Stimulated activated CD8-positive, alpha-beta memory T cell treated with anti-CD3 and anti-CD28 coated beads, Interleukin-4, amount 100 ng/mL, for 4 hours (primary cell): ENCODE measurements at regions not wholly inside any gene's neighbourhood (a gene's known extent, or its start where the extent isn't known, plus 50 kb on each side); places are given as distances from the start of the nearest gene placed in this dataset.

Experiments used
- DNase-seq, 2 donors: peaks; one replicate each; pipeline ENCODE4 v3.0.0-alpha.2; 2020; ENCODE audit warnings: low read depth in 2 of 2, low spot score in 1 of 2

DNA sequence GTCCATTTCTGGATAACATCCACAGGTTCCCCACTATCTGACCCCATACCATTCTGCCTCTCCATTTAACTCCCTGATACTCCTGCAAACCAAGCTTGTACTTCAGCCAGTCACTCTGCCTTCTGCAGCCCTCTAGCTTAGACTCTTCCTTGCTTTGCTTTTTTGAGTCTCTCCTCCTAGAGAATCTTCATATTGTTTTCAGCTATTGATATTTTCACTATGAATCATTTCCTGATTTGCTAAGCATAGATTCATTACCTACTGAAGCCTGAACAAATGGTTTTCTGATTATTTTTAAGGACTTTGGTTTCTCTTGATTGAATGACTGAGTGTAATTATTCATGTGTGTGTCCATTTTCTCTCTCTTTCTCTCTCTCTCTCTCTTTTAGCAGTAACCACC is 2102.3 kb upstream of the CELF4 start:
- no peak for DNase-seq

DNA sequence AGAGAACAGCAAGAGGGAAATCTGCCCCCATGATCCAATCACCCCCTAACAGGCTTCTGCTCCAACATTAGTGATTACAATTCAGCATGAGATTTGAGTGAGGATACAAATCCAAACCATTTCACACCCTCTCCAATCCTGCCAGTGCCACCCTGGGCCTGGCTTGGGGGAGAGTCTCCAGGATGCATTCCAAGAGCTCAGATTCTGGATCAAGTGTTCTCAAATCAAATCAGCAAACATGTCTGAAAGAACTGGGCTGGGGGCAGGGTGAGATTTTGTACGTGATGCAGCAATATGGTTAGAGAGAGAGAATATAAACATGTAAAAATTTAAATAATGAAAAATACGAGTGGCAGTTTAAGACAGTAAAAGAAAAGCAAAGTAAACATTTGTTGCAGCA is 2100.9 kb upstream of the CELF4 start:
- DNase-seq: no peak

DNA sequence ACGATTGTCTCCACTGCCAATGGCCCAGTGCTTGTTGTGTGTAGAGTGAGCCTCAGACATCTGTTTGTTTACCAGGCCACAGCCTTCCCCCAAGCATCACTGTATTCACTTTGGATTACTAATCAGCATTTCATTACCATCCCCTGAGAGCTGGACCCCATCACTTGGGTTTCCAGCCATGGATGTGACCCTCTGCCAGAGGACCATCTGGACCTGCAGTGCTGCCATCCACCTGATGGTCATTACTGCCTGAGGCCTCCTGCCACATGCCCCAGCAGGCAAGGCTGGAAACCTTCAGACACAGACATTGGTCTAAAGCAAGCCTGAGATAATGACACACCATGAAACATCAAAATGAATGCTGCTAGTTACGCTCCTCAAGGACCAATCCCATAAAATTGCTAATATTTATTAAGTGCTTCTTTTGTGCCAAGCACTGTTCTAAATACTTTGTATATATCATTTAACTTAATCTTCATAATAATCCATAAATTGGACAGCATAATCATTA is 2096.3 kb upstream of the CELF4 start:
- DNase-seq: no peak

DNA sequence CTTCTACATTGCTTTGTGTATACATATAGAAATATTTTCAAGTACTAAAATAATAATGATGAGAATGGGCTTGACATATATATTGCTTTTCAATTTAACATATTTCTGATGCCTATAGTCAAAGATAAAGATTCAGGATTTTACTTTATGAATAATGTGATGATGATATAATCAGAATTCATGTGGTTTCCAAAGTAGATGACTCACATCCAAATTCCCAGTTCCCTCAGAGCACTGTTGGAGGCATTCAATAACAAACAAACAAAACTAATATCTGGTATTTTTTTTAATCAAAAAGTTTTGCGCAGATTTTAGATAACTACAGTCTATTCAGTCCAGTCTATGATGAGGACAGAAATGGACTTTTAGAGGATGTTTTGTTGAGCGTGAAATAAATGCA is 2094.5 kb upstream of the CELF4 start:
- no peak for DNase-seq

DNA sequence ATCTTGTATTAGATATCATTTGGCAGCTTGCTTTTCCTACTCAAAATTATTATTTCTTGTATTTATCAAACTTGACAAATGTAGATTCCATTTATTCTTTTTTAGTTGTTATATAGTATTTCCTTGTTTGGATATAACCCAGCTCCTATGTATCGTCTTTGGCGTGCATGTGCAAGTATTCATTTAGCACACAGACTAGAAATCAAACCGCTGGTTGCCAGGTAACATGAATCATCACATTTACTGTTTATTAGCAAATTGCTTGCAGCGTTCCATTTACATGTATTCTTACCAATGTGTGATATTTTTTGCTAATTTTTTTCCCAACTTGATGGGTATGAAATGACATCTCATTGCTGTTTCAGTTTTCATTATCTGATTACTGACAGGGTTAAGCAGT is 2089.7 kb upstream of the CELF4 start:
- DNase-seq: no peak

DNA sequence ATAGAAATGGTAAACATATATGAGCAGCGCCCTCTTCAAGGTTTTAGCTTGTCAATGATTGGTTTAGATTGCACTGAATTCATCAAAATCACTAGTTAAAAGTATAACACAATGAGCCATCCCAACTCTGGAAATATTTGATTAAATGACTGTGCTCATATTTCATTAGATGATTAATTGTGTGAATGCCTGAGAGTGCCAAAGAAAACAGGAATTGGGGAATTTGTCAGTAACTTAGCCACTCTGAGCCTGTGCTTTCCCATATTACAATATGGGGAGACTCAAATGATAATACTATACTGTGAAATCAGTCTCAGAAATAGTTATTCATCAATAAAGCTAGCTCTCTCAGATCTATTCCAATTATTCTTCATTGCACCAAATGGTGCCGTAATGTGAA is 2087.6 kb upstream of the CELF4 start:
- no peak for DNase-seq

DNA sequence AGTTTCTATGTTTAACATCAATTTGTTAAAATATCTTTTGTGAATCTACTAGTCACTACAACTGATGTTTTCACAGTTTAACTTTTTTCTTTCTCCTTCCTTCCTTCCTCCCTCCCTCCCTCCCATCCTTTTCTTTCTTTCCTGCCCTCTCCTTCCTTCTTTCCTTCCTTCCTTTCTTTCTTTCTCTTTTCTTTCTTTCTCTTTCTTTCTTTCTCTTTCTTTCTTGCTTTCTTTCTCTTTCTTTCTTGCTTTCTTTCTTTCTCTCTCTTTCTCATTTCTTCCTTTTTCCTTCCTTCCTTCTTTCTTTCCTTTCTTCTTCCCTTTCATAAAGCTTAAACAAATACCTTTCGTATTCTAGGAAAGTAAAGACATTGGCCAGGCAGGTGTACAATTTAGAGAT is 2083.0 kb upstream of the CELF4 start:
- no peak for DNase-seq

DNA sequence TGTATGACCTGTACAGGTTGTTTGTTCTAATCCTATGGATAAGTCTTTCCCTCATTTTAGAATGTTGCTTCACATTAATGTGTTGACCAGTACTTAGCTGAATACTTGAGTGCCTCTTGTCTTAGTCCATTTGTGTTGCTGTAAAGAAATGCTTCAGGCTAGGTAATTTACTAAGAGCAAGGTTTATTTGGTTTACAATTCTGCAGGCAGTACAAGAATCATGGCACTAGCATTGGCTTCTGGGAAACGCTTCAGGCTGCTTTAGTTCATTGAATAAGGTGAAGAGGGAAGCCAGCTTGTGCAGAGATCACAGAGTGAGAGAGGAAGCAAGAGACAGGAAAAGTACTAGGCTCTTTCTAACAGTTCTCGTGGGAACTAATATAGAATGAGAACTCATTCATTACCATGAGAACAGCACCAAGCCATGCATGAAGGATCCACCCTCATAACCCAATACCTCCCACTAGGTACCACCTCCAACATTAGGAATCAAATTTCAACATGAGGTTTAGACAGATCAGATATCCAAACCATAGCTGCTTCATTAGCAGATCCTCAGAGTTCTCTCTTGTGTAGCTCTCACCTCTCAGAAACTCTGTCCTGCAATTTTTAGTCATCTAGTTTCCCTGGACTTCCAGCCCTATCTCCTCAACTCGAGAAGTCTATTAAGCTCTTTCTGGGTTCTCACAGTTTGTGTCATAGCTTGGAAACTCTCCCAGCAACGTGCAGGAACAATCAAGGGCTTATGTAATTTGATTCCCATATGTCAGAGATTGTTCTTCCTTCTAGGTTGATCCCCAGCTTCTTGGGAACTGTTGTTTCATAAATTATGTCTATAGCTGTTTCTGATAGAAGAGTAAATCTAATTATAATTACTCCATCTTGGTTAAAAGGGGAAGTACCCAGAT is 2082.3 kb upstream of the CELF4 start:
- no peak for DNase-seq

DNA sequence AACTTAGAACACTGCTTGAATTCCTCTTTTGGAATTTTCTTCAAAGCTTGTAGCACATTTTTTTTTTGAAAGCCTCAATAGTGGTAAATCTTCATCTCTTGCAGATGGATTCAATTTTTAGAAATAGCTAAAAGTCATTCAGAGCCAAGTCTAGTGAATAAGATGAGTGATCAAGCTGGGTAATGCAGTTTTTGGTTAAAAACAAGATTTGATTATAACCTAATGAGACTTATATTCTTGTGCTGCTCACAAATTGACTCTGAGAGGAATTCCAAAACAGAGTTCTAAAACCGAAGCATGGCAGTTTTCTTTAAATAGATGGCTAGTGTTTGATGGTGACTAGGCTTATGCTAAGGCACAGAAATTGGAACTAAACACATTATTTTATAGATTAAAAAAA is 2072.6 kb upstream of the CELF4 start:
- DNase-seq: no peak

DNA sequence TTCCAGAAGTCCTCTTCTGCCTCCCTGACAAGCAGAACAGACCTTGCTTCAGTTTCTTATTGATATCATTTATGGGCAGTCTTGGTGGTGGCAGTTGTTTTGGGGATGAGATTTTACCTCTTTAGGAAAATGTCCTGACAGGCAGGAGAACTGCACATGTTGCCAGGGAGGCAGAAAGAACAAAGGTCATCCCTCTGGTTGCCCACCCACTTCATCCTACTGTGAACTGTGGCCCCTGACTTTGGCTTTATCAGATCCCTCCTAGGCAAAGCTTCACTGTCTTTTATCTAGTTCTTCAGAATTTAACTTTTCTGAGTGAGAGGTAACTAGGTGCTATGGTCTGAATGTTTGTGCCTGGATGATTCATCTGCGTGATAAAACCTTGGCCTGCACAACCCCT is 2071.3 kb upstream of the CELF4 start:
- DNase-seq: no peak

DNA sequence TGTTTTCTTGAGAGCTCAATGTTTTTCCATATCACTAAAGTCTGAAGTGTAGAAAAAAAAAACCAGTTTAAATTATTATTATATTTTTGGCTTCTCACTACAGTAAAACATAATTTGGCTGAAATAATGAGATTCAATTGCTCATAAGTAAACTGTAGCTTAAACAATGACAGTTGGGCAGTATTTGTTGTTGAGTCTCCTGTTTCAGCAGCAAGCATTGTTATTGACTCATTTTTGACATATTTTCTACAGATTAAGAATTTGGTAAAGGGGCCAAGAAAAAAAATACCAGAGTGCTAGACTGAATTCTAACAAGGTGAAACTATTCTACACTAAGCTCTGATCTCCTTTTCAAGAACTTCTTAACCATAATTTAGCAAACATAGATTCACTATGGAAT is 2070.4 kb upstream of the CELF4 start:
- no peak for DNase-seq

DNA sequence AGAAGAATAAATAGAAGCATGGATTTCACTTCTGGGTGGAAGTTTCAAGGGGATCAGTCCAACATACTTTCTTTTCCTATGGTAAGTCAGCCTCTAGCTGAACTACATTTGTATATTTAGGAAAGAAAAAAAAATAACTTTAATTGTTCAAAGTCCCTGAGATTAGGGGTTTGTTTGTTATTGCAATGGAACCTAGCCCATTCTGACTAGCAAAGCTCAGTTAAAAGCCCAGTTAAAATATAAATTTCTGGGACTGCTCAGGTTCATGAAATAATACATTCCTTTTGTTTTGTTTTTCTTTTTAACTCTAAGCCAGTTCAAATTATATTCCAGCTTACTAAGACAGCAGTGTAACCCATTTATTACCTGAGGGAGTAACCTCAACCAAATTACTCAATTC is 2069.6 kb upstream of the CELF4 start:
- DNase-seq: no peak

DNA sequence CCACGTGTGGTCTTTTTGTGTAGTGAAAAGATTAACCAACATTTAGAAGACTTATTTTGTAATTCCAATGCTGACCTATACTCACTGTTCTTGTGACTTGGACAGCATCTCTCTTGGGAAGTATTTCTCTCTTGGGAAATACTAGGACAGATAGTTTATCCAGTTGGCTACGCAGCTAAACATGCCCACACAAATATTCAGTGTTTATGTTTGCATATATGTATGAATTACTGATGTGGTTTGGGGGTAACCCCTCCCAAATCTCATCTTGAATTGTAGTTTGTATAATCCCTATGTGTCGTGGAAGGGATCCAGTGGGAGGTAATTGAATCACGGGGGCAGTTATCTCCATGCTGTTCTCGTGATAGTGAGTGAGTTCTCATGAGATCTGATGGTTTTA is 2062.3 kb upstream of the CELF4 start:
- DNase-seq: no peak

DNA sequence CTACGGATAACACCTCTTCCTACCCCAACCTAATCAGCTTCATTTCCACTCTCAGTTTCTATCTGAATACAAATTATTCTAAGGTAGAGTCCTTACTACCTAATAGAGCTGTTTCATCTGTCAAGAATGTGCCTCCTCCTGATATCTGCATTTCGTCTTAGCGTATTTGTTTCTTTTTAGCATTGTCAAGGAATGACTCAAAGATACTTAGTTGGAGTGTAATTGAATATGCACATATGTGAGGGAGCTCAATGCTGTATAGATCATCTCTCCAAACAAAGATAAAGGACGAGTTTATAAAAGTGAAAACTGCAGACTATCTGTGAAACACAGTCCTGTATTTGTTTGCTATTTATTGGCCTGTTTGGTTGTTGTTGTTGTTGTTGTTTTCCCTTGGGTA is 2059.4 kb upstream of the CELF4 start:
- DNase-seq: no peak

DNA sequence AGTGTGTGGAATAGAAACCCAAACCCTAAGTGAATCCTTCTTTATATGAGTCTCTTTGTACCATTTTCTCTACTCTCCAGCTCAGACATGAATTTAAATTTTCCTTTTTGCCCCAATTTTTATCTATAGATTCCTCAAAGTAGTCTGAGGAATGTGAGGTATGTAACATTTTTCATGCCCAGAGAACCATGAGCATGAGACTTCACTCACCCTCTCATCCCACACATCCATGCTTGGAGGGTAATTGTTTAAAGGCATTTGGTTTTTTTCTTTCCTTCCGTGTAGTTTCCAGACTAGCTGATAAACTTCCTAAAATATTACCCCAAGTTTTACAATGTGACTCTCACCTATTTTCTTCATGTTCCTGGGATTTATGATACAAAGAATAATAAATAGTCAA is 2056.8 kb upstream of the CELF4 start:
- DNase-seq: no peak

DNA sequence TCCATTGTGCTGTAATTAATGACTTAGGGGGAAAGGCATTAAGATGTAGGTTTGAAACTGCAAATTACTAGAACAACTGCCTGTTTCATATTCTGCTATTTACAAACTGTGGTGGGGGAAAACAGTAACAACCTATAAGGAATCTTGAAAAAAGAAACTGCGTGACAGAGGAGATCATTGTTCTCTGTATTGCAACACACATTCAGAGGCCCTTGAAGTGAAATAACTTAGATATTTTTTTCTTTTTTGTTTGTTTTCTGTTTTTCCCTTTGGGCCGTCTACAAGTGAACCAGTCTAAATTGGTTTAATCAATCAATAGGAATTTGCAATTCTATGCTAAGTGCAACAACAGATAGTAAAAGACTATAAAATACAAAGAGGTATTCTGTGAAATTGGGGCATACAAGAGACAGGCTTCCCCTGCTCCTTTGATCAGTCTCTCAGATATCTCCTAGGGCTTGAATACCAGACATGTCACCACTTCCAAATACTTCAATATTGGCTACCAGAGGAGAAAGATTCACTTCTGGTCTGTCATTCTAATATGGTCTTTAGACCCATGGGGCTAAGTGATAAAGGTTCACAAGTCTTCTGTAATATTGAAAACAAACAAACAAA is 2055.1 kb upstream of the CELF4 start:
- no peak for DNase-seq

DNA sequence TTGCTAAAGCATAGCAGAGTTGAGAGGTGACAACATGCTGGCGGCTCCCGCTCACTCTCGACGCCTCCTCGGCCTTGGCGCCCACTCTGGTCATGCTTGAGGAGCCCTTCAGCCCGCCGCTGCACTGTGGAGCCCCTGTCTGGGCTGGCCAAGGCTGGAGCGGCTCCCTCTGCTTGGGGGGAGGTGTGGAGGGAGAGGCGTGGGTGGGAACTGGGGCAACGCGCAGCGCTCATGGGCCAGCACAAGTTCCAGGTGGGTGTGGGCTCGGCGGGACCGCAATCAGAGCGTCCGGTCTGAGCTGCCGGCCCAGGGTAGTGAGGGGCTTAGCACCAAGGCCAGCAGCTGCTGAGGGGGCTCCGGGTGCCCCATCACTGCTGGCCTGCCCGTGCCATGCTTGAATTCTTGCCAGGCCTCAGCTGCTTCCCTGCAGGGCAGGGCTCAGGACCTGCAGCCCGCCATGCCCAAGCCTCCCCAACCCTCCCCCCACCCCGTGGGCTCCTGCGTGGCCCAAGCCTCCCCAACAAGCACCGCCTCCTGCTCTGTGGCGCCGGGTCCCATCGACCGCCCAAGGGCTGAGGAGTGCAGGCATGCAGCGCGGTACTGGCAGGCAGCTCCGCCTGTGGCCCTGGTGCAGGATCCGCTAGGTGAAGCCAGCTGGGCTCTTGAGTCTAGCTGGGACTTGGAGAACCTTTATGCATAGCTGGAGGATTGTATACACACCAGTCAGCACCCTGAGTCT is 2052.8 kb upstream of the CELF4 start:
- no peak for DNase-seq

DNA sequence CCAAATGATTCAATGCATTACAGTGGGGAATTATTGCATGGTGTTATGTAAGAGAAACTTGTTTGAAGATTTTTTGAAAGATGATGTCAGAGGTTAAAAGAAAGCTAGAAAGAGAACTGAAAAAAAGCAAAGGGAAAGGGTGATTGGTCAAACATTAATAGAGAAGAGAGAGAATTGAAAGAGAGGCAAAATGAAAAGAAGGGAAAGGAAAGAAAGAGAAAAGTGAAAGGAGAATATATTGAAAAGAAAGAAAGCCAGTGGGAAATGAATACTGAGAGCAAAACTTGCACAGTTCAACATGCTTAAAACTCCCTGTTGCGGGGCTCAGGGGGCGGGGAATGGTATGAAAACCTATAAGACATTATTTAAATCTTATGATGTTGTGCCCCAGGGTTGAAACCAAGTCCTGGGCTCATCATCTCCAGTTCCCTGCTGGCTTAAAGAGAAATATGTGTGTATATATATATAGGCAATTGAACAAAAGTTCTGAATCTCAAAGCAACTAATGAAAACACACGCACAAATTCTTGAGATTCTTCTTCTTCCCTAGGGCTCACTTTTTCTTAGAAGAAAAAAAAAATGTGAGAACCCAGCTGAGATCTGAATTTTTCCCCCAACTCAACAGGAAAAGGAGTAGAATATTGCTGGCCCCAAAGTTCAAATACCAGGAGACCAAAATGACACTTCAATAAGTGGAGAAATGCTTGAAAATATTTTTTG is 2045.9 kb upstream of the CELF4 start:
- no peak for DNase-seq

DNA sequence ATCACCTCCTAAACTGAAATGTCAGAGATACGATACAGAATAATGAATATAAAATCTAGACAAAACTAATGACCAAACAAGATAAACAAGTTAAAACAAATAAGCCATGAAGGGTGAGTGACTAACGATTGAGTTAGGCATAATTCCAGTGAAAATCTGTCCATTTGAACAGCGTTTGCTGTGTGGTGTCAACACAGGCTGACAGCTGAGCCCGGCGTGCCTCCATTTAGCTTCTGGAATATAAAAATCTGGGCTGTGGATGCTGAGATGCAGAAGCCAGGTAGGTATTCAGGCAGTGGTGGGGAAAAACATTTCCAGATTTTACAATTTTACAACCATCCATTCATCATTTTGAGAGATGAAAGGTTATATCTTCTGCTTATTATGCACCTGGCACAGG is 2041.4 kb upstream of the CELF4 start:
- no peak for DNase-seq

DNA sequence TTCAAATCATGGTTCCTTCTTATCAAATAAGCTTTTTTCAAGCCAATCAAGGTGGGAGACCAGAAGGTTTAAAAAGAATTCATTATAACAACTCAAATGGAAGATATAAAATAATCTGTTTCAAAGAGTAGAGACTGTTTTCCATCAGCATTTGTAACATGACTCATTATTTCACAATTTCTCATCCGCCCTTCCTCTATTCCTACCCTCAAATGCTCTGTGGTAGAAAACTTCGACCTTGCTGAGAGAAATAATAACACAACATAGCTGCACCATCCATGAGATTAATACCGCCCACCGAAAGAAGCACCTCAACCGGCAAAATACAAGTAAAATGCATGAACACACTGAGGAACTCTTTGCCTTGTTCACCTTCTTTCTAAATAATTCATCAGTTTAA is 2039.2 kb upstream of the CELF4 start:
- no peak for DNase-seq

DNA sequence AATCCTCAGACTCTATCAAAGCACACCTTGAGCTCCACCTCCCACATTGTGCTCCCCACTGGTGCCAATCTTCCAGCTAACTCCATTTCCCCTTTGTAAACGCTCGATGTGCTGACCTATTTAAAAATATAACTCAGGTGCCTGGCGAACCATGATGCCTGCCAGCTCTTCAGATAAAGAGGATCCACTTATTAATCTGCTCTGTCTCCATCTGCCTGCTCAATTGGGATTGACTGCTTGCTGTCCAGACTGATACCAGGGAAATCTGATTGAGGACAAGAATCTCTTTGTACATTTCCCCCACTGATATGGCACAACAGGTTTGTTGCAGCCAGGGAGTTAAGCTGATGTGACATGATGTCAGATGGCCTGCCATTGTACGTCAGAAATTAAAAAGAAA is 2036.5 kb upstream of the CELF4 start:
- no peak for DNase-seq
